Karpas-422 (cell line): ENCODE measurements at regions not wholly inside any gene's neighbourhood (a gene's known extent, or its start where the extent isn't known, plus 50 kb on each side); places are given as distances from the start of the nearest gene placed in this dataset. TPM values are rescaled to one million over a fixed set of nuclear protein-coding genes. Genes with fewer than 3 reads are reported as not detected.

ENCODE experiments used
- small RNA-seq: library from RNA; depleted of rRNA; stranded (forward); fragments of <200 nt; gene quantifications from one replicate; pipeline ENCODE3, GENCODE V24; 2014

Small RNAs in the stretch of these regions (small RNA-seq; reads per million reads assigned to genes)
- gene AL359920.1, result not detected
